Keratinocyte (primary cell): ENCODE measurements at regions not wholly inside any gene's neighbourhood (a gene's known extent, or its start where the extent isn't known, plus 50 kb on each side); places are given as distances from the start of the nearest gene placed in this dataset.
"Not testable (repeated sequence)": the region's sequence is repeated elsewhere in the genome, so short reads cannot be mapped to it uniquely, and the experiment has no call there.

Experiments used
- DNase-seq: peaks from one replicate; pipeline ENCODE4 v3.0.0-alpha.2; 2011; ENCODE audit warnings: low read depth, missing footprints, low spot score
- FAIRE-seq: peaks from 2 replicates; lab custom pipeline; 2011; peaks lifted over from hg19 to GRCh38; lab: Jason Lieb, UNC
- H2AFZ ChIP-seq: 2 replicates; pipeline ENCODE4 v1.6.0; 2012; ENCODE audit warnings: low read length, control low read depth, inconsistent platforms; ENCODE audit not compliant: control insufficient read depth
- H3K27ac ChIP-seq: 2 replicates; pipeline ENCODE4 v1.5.1; 2011; ENCODE audit warnings: low read length; ENCODE audit not compliant: control insufficient read depth, insufficient read depth
- H3K27me3 ChIP-seq: 3 replicates; pipeline ENCODE4 v1.6.0; 2011; ENCODE audit warnings: low read length; ENCODE audit not compliant: control insufficient read depth, insufficient read depth; ENCODE audit errors: extremely low read depth
- H3K36me3 ChIP-seq, 2 experiments: 2 replicates in 1 of 2; 3 replicates in 1 of 2; pipeline ENCODE4 v1.5.1; 2011; ENCODE audit warnings: low read length in 2 of 2, mild to moderate bottlenecking in 1 of 2; ENCODE audit not compliant: control insufficient read depth in 2 of 2, insufficient read depth in 2 of 2; ENCODE audit errors: extremely low read depth in 1 of 2
- H3K4me1 ChIP-seq: 3 replicates; pipeline ENCODE4 v1.5.1; 2011; ENCODE audit warnings: low read length; ENCODE audit not compliant: control insufficient read depth, insufficient read depth; ENCODE audit errors: extremely low read depth
- H3K4me2 ChIP-seq: 3 replicates; pipeline ENCODE4 v1.6.0; 2011; ENCODE audit warnings: low read depth, low read length; ENCODE audit not compliant: control insufficient read depth, insufficient read depth; ENCODE audit errors: extremely low read depth
- H3K4me3 ChIP-seq, 3 experiments: fragments of 200-600 bp in 1 of 3; sonication (generic) in 1 of 3; 2 replicates in 2 of 3; 3 replicates in 1 of 3; pipeline ENCODE4 v1.5.1; 2011 to 2016; ENCODE audit warnings: low read length in 3 of 3, mild to moderate bottlenecking in 3 of 3, control low read depth in 2 of 3, inconsistent platforms in 1 of 3, low read depth in 1 of 3, mixed read lengths in 1 of 3, mixed run types in 1 of 3, moderate library complexity in 1 of 3; ENCODE audit not compliant: control insufficient read depth in 2 of 3, insufficient read depth in 2 of 3; ENCODE audit errors: extremely low read depth in 1 of 3
- H3K79me2 ChIP-seq: 2 replicates; pipeline ENCODE4 v1.6.0; 2012; ENCODE audit warnings: low read length; ENCODE audit not compliant: control insufficient read depth, insufficient read depth
- H3K9ac ChIP-seq: 3 replicates; pipeline ENCODE4 v1.6.0; 2011; ENCODE audit warnings: low read length; ENCODE audit not compliant: control insufficient read depth, insufficient read depth; ENCODE audit errors: extremely low read depth
- H3K9me1 ChIP-seq: 3 replicates; pipeline ENCODE4 v1.6.0; 2011; ENCODE audit warnings: low read length; ENCODE audit not compliant: control insufficient read depth, insufficient read depth; ENCODE audit errors: extremely low read depth
- H3K9me3 ChIP-seq: 2 replicates; pipeline ENCODE4 v1.5.1; 2012; ENCODE audit warnings: low read depth, low read length; ENCODE audit not compliant: control insufficient read depth
- H4K20me1 ChIP-seq: 3 replicates; pipeline ENCODE4 v1.6.0; 2011; ENCODE audit warnings: low read length; ENCODE audit not compliant: control insufficient read depth, insufficient read depth; ENCODE audit errors: extremely low read depth
- EZH2 ChIP-seq: IDR thresholded peaks from one replicate; pipeline ENCODE4 v1.6.1; 2012; ENCODE audit warnings: inconsistent platforms, mild to moderate bottlenecking, low read length, moderate library complexity
- dilution Hi-C: fragments of 300-500 bp; cut with MboI; formaldehyde crosslinking; loops from one replicate; pipeline ENCODE4 v1.7.0; 2020; ENCODE audit warnings: low sequenced_read_pairs; ENCODE audit not compliant: extremely low pct_ligation_motif_present
- TF ChIP-seq, protein P1 (sequence below), 3 experiments: IDR thresholded peaks in 1 of 3; conservative IDR thresholded peaks in 1 of 3; optimal IDR thresholded peaks in 1 of 3; 2 replicates in 2 of 3; 3 replicates in 1 of 3; pipeline versions ENCODE3 to v1.5.1; 2011; ENCODE audit warnings: low read length in 3 of 3, mild to moderate bottlenecking in 3 of 3, moderate library complexity in 2 of 3, control low read depth in 1 of 3, inconsistent platforms in 1 of 3; ENCODE audit not compliant: insufficient read depth in 2 of 3; ENCODE audit errors: extremely low read depth in 1 of 3

DNA sequence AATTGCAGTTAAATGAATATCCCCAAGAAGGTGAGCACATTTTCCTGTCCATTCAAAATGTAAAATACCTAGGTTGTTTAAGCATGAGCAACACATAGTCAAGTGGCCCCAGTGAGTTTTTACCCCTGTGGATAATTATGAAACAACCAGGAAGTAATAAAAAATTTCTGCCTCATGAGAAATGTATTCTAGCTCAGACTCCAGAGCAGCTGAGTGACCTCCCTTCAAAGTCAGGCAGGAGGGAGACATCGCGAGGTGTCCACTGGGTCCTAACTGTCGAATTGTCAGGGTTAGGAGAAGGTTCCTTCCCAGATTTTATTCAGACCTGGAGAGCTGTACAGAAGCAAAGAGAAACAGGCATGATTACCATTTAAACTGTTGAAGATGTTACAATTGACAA lies 416.6 kb upstream of the SMIM21 start:
- TF ChIP-seq, protein P1, sequence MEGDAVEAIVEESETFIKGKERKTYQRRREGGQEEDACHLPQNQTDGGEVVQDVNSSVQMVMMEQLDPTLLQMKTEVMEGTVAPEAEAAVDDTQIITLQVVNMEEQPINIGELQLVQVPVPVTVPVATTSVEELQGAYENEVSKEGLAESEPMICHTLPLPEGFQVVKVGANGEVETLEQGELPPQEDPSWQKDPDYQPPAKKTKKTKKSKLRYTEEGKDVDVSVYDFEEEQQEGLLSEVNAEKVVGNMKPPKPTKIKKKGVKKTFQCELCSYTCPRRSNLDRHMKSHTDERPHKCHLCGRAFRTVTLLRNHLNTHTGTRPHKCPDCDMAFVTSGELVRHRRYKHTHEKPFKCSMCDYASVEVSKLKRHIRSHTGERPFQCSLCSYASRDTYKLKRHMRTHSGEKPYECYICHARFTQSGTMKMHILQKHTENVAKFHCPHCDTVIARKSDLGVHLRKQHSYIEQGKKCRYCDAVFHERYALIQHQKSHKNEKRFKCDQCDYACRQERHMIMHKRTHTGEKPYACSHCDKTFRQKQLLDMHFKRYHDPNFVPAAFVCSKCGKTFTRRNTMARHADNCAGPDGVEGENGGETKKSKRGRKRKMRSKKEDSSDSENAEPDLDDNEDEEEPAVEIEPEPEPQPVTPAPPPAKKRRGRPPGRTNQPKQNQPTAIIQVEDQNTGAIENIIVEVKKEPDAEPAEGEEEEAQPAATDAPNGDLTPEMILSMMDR (optimal IDR thresholded peaks at IDR 0.05 in 1 of 3, IDR thresholded peaks at IDR 0.05 in 1 of 3, conservative IDR thresholded peaks at IDR 0.05 in 1 of 3; ENCODE audit: extremely low read depth in 1 of 3, insufficient read depth in 2 of 3, low read length in 3 of 3), result no peak
- no peak for TF ChIP-seq EZH2

DNA sequence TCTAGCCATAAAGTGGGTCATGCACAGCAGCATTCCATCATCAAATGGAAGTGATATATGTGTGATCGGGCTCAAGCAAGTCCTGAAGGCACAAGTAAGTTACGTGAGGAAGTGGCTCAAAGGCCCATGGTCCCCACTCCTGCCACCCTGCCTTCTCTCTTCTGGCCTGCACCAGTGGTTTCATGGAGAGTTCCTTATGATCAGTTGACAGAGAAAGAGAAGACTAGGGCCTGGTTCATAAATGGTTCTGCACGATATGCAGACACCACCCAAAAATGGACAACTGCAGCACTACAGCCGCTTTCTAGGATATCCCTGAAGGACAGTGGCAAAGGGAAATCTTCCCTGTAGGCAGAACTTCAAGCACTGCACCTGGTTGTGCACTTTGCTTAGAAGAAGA lies 412.6 kb upstream of the SMIM21 start:
- Histone ChIP-seq H4K20me1 (no peaks in the 10 kb centered on the region), H3K36me3 (no peaks in the 10 kb centered on the region), H3K9me1 (no peaks in the 10 kb centered on the region), H3K9ac (no peak overlapping the region), H3K27me3 (no peaks in the 10 kb centered on the region), H3K9me3 (no peaks in the 10 kb centered on the region), H2AFZ (no peak overlapping the region), H3K27ac (no peak overlapping the region), H3K4me3 (no peak overlapping the region), H3K4me2 (no peak overlapping the region), H3K4me1 (no peaks in the 10 kb centered on the region), H3K79me2 (no peaks in the 10 kb centered on the region)
- FAIRE-seq, result no peak
- TF ChIP-seq, protein P1 (optimal IDR thresholded peaks at IDR 0.05 in 1 of 3, IDR thresholded peaks at IDR 0.05 in 1 of 3, conservative IDR thresholded peaks at IDR 0.05 in 1 of 3; ENCODE audit: extremely low read depth in 1 of 3, insufficient read depth in 2 of 3, low read length in 3 of 3), result no peak
- no peak for DNase-seq
- dilution Hi-C loops, result no loop called here

More for the DNA sequence above, 416.6 kb upstream of the SMIM21 start:
- Histone ChIP-seq H3K79me2 (no peaks in the 10 kb centered on the region), H3K4me3 (no peak overlapping the region), H3K36me3 (no peaks in the 10 kb centered on the region), H3K4me1 (no peaks in the 10 kb centered on the region), H3K9ac (no peak overlapping the region), H3K4me2 (no peak overlapping the region), H3K27me3 (no peaks in the 10 kb centered on the region), H4K20me1 (no peaks in the 10 kb centered on the region), H2AFZ (no peak overlapping the region), H3K27ac (no peak overlapping the region), H3K9me3 (no peaks in the 10 kb centered on the region), H3K9me1 (no peaks in the 10 kb centered on the region)
- no peak for DNase-seq
- no peak for FAIRE-seq
- dilution Hi-C loops, result no loop called here

DNA sequence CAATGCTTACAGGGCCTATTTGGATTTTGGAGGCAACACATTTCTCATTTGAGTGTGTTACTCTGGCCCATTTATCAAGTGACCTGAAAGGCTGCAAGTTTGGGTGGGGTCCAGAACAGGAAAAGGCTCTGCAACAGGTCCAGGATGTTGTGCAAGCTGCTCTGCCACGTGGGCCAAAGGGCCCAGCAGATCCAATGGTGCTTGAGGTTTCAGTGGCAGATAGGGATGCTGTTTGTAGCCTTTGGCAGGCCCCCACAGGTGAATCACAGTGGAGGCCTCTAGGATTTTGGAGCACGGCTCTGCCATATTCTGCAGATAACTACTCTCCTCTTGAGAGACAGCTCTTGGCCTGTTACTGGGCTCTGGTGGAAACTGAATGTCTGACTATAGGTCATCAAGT lies 412.2 kb upstream of the SMIM21 start:
- DNase-seq, H3K4me1 ChIP-seq, H3K4me3 ChIP-seq, H3K79me2 ChIP-seq, H3K9ac ChIP-seq, H3K9me1 ChIP-seq, FAIRE-seq, H3K27ac ChIP-seq, H3K27me3 ChIP-seq, H3K9me3 ChIP-seq, H4K20me1 ChIP-seq, H3K36me3 ChIP-seq, H2AFZ ChIP-seq, H3K4me2 ChIP-seq, dilution Hi-C loops: not testable (repeated sequence)
